Naive thymus-derived CD8-positive, alpha-beta T cell (primary cell): ENCODE measurements at regions not wholly inside any gene's neighbourhood (a gene's known extent, or its start where the extent isn't known, plus 50 kb on each side); places are given as distances from the start of the nearest gene placed in this dataset.
"Not testable (repeated sequence)": the region's sequence is repeated elsewhere in the genome, so short reads cannot be mapped to it uniquely, and the experiment has no call there.

Experiments
- ATAC-seq, 2 donors: fragments of 150-1000 bp; cut with Tn5 transposase in 1 of 2; sonication (Bioruptor Pico), chemical (Tn5 transposase) in 1 of 2; 1 replicate in 1 of 2; 2 replicates in 1 of 2; pipeline ENCODE4 v1.10.0; 2021; ENCODE audit warnings: mild to moderate bottlenecking in 2 of 2, moderate library complexity in 2 of 2
- POLR2A ChIA-PET: fragments of 350-600 bp; sonication (Branson Sonifier 250); formaldehyde crosslinking; loops from one replicate; lab custom pipeline; 2021; ENCODE audit warnings: antibody characterized with exemption; lab: Charles Lee
- DNase-seq, 10 donors: peaks; one replicate each; pipeline versions ENCODE4 v3.0.0 to v3.0.0-alpha.2; 2020 to 2022
- H3K27ac Mint-ChIP-seq, 10 donors: one replicate each; pipeline ENCODE4 v1.8.0; 2020 to 2022; ENCODE audit warnings: mild to moderate bottlenecking in 10 of 10, mixed read lengths in 10 of 10, moderate library complexity in 4 of 10, inconsistent platforms in 1 of 10
- H3K27me3 Mint-ChIP-seq, 5 donors: one replicate each; pipeline ENCODE4 v1.8.0; 2021 to 2022; ENCODE audit warnings: mixed read lengths in 5 of 5
- H3K36me3 Mint-ChIP-seq, 3 donors: one replicate each; pipeline ENCODE4 v1.8.0; 2020 to 2022; ENCODE audit warnings: mixed read lengths in 3 of 3, mild to moderate bottlenecking in 2 of 3, inconsistent platforms in 1 of 3
- H3K4me1 Mint-ChIP-seq, 4 donors: one replicate each; pipeline ENCODE4 v1.8.0; 2021 to 2022; ENCODE audit warnings: mixed read lengths in 4 of 4
- H3K4me3 Mint-ChIP-seq, 10 donors: one replicate each; pipeline ENCODE4 v1.8.0; 2020 to 2022; ENCODE audit warnings: mild to moderate bottlenecking in 10 of 10, mixed read lengths in 10 of 10, moderate library complexity in 6 of 10, inconsistent platforms in 1 of 10
- H3K9me3 Mint-ChIP-seq, 9 donors: one replicate each; pipeline ENCODE4 v1.8.0; 2020 to 2022; ENCODE audit warnings: mixed read lengths in 9 of 9, mild to moderate bottlenecking in 3 of 9, inconsistent platforms in 1 of 9, moderate library complexity in 1 of 9

DNA sequence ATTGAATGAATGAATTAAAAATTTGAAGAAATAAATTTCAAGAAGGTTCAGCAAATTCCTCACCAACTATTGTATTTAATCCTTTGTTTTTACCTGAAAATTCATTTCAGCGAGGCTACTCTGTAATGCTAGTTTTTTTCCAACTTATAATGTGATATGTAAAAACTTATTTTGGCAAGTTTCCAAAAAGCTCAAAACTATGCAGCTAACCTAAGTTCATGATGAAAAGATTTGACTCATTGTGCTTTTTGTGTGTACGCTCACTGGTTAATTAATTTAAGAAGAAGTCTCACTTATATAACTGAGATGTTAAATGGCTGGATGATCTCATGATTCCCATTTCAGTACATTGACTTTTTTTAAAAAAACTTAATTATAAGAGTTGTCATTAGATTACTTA, 196.0 kb upstream of the SAMSN1 start:
- H3K27me3 Mint-ChIP-seq = peaks cover 0 to 9% (median 4%) of the 10 kb centered on the region in 5 donors
- H3K27ac Mint-ChIP-seq = no peak overlapping the region
- no peak for DNase-seq
- H3K36me3 Mint-ChIP-seq = peaks cover 0 to 5% (median 3%) of the 10 kb centered on the region in 3 donors
- ATAC-seq = no peak
- peaks cover 0 to 10% (median 0%) of the 10 kb centered on the region in 9 donors for H3K9me3 Mint-ChIP-seq
- H3K4me3 Mint-ChIP-seq = no peak overlapping the region
- POLR2A ChIA-PET = no interaction called here
- peaks cover 0 to 6% (median 2%) of the 10 kb centered on the region in 4 donors for H3K4me1 Mint-ChIP-seq

DNA sequence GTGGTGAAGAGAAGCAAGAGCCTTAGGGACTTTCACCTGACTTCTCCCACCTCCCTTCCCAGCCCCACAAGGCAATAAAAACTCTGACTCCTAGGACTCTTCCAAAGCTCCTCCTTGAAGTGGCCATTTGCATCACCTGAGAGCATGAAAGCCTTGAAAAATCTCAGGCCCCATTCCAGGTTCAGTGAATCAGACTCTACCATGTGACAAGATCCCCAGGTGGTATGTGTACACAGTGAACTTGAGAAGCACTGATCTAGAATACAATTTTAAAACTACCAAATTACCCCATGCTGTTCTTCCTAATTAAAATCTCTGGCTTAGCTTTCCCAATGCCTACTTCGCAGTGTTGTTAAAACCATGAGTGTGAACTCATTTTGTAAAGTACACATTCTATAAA, 195.1 kb upstream of the SAMSN1 start:
- H3K9me3 Mint-ChIP-seq = peaks cover 0 to 10% (median 0%) of the 10 kb centered on the region in 9 donors
- H3K4me1 Mint-ChIP-seq = peaks cover 0 to 6% (median 2%) of the 10 kb centered on the region in 4 donors
- POLR2A ChIA-PET = no interaction called here
- H3K27me3 Mint-ChIP-seq = peaks cover 0 to 9% (median 4%) of the 10 kb centered on the region in 5 donors
- no peak for ATAC-seq
- H3K27ac Mint-ChIP-seq = no peak overlapping the region
- peaks cover 0 to 5% (median 3%) of the 10 kb centered on the region in 3 donors for H3K36me3 Mint-ChIP-seq
- no peak for DNase-seq
- no peak overlapping the region for H3K4me3 Mint-ChIP-seq

DNA sequence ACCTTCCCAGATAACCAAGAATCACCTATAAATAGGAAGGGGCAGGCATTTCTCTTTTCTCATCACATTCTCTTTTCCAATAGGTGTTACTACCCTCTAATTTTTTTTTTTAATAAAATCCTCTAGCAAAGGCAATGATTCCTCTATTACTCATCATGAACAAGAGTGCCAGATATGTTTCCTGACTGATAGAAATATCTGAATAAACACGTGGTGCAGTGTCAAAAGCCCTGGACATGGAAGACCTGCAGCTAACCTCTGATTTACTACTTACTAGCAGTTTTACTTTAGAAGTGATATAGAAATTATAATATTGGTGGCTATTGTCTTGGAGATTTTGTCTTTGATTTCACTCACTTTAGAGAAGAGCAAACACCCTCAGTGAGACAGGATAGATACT, 194.6 kb upstream of the SAMSN1 start:
- POLR2A ChIA-PET = no interaction called here
- ATAC-seq (no peak), DNase-seq (no peak)
- H3K4me3 Mint-ChIP-seq = no peak overlapping the region
- H3K27ac Mint-ChIP-seq = no peak overlapping the region
- peaks cover 0 to 5% (median 3%) of the 10 kb centered on the region in 3 donors for H3K36me3 Mint-ChIP-seq
- H3K27me3 Mint-ChIP-seq = peaks cover 0 to 9% (median 4%) of the 10 kb centered on the region in 5 donors
- H3K4me1 Mint-ChIP-seq = peaks cover 0 to 8% (median 2%) of the 10 kb centered on the region in 4 donors
- peaks cover 0 to 10% (median 0%) of the 10 kb centered on the region in 9 donors for H3K9me3 Mint-ChIP-seq

DNA sequence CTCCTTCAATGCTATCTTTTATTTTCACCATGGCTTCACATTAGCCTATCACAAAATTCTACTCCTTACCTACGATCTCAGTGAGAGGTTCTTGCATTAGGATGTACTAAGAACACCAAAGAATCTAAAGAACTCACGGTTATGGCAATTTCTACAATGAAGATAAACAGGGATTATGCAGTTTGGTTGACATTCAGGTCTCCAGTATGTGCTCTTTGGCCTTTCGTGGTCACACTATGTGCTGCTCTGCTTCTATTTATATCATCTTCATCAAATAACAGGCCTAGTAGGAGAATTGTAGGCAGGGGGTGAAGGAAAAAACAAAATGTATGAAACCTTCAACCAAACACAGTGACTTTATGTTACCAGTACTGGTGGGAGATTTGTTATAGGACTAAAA, 194.0 kb upstream of the SAMSN1 start:
- Mint-ChIP-seq H3K9me3 (peaks cover 0 to 10% (median 0%) of the 10 kb centered on the region in 9 donors), H3K27ac (no peak overlapping the region), H3K27me3 (peaks cover 0 to 9% (median 4%) of the 10 kb centered on the region in 5 donors), H3K4me3 (no peak overlapping the region), H3K36me3 (peaks cover 0 to 5% (median 3%) of the 10 kb centered on the region in 3 donors), H3K4me1 (peaks cover 0 to 8% (median 2%) of the 10 kb centered on the region in 4 donors)
- POLR2A ChIA-PET = no interaction called here
- DNase-seq = no peak
- ATAC-seq = no peak

DNA sequence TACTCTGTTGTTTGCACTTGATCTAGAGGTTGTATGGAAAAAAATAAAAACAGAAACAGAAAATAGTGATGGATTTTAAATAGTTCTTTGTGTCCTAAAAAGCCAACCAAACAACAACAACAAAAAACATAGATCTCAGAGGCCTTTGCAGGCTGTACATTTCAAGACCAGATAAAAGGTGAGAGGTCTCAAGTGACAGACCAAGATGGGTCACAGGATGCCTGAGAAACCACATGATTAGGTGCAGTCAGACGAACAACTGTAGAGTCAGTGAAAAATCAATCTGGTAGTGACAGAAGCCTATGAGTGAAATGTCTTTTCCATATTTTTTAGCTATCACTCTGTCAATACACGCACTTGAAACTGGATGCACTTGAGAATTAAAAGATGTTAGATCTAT, 193.5 kb upstream of the SAMSN1 start:
- DNase-seq (no peak), ATAC-seq (no peak)
- no peak overlapping the region for H3K4me3 Mint-ChIP-seq
- H3K9me3 Mint-ChIP-seq = peaks cover 0 to 10% (median 0%) of the 10 kb centered on the region in 9 donors
- H3K36me3 Mint-ChIP-seq = peaks cover 0 to 5% (median 3%) of the 10 kb centered on the region in 3 donors
- H3K4me1 Mint-ChIP-seq = peaks cover 0 to 8% (median 2%) of the 10 kb centered on the region in 4 donors
- POLR2A ChIA-PET = no interaction called here
- peaks cover 0 to 9% (median 4%) of the 10 kb centered on the region in 5 donors for H3K27me3 Mint-ChIP-seq
- H3K27ac Mint-ChIP-seq = no peak overlapping the region

DNA sequence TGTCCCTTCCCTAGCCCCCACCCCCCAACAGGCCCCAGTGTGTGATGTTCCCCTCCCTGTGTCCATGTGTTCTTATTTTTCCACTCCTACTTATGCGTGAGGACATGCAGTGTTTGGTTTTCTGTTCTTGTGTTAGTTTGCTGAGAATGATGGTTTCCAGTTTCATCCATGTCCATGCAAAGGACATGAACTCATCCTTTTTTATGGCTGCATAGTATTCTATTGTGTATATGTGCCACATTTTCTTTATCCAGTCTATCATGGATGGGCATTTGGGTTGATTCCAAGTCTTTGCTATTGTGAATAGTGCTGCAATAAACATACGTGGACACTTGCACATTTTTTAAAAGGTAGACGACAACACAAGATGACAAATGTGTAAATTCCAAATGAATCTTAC, 192.5 kb upstream of the SAMSN1 start:
- H3K4me3 Mint-ChIP-seq, H3K27ac Mint-ChIP-seq, ATAC-seq, DNase-seq, H3K9me3 Mint-ChIP-seq, H3K4me1 Mint-ChIP-seq, POLR2A ChIA-PET, H3K27me3 Mint-ChIP-seq, H3K36me3 Mint-ChIP-seq: not testable (repeated sequence)

DNA sequence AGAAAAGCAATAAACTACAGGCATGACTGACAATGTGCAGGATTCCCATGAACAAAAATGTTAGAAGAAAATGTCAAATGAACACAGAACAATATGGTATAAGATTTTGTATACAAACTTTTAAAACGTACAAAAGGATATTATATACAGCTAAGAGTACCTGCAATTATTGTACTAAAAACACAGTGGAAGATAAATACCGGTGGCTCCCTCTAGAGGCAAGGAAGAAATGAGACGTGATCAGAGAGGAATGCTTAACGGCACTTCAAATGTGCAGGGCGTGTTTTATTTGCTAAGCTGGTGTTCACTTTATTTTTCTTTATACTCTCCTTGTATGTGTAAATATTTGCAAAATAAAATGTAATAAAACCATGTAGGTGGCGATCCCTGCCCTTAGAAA, 191.8 kb upstream of the SAMSN1 start:
- no peaks in the 10 kb centered on the region for H3K9me3 Mint-ChIP-seq

DNA sequence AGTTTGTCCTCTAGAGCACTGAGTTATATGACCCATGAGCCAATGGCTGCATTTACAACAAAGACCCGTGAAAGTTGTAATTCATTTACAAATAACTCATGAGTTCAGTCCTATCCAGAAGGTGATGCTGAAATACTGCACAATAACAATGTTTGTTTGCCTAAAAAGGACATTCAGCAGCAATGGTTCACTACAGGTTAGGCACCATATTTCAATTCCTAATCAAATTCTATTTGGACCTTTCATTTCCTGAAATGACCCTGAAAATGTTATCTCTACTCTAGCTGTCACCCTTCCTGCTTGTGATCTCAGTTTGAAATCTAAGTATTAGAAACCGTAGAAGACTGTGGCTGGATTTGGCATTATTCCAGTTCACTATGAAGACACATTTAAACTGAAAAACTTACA, 191.2 kb upstream of the SAMSN1 start:
- Mint-ChIP-seq H3K4me3 (no peak overlapping the region), H3K4me1 (peaks cover 0 to 8% (median 1%) of the 10 kb centered on the region in 4 donors), H3K27ac (peak overlapping the region in 1 of 10 donors; percentile 20), H3K36me3 (no peaks in the 10 kb centered on the region), H3K27me3 (peaks cover 0 to 4% (median 0%) of the 10 kb centered on the region in 5 donors), H3K9me3 (no peaks in the 10 kb centered on the region)
- ATAC-seq = no peak
- POLR2A ChIA-PET = interaction anchor here (0.6 kb wide), 1 partner anchor 334 kb away, joined by 3 read pairs; no protein-coding TSS in a partner anchor
- no peak for DNase-seq

More for the DNA sequence above, 191.8 kb upstream of the SAMSN1 start:
- ATAC-seq = peak; percentile 89 to 93
- Mint-ChIP-seq H3K4me1 (peaks cover 0 to 8% (median 1%) of the 10 kb centered on the region in 4 donors), H3K4me3 (no peak overlapping the region), H3K27ac (no peak overlapping the region), H3K36me3 (no peaks in the 10 kb centered on the region), H3K27me3 (peaks cover 0 to 4% (median 0%) of the 10 kb centered on the region in 5 donors)
- POLR2A ChIA-PET = interaction anchor here (0.6 kb wide), 1 partner anchor 335 kb away, joined by 3 read pairs; no protein-coding TSS in a partner anchor
- DNase-seq = peak in 9 of 10 donors; percentile 2 to 78 (median 55)

DNA sequence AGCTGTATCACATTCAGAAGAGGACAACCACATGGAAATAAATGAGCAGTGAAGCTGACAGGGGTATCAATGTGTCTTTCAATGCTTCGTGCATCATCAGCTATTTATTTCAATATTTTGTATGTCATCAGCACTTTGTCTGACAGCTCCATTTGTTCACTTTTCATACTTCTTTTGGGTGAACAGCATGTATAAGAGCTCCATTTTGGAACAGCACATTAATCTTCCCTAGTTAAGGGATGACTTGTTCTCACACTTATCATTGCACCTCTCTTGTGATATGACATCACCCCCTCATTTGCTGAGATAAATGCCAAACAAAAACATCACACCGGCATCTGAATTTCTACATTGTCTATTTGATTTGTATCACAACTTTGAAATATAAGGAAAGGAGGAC, 190.6 kb upstream of the SAMSN1 start:
- no peaks in the 10 kb centered on the region for H3K9me3 Mint-ChIP-seq

DNA sequence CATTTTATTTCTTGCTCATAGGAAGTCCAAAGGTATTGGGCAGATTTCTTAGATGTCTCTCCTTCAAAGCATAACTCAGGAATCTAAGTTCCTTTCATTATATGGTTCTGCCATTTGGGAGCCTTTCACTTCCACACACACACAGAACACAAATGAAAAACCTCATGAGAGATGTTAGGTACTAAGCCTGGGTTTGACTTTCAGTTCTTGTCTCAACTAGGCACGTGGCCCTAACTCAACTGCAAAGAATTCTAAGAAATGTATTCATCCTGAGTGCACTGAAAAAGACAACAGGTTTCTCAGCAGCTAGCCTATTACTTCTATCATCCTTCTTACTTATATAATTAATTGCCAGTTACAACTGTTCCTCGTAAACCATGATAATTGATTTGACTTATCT, 190.0 kb upstream of the SAMSN1 start:
- Mint-ChIP-seq H3K27me3 (peaks cover 0 to under 1% (median 0%) of the 10 kb centered on the region in 5 donors), H3K4me1 (peaks cover 0 to 8% (median 1%) of the 10 kb centered on the region in 4 donors), H3K27ac (peak overlapping the region in 1 of 10 donors; percentile 29), H3K4me3 (no peak overlapping the region), H3K36me3 (no peaks in the 10 kb centered on the region), H3K9me3 (no peaks in the 10 kb centered on the region)
- POLR2A ChIA-PET = no interaction called here
- no peak for ATAC-seq
- DNase-seq = no peak

More for the DNA sequence above, 190.6 kb upstream of the SAMSN1 start:
- Mint-ChIP-seq H3K36me3 (no peaks in the 10 kb centered on the region), H3K4me3 (no peak overlapping the region), H3K27ac (no peak overlapping the region), H3K27me3 (peaks cover 0 to 4% (median 0%) of the 10 kb centered on the region in 5 donors), H3K4me1 (peaks cover 0 to 8% (median 1%) of the 10 kb centered on the region in 4 donors)
- DNase-seq (no peak), ATAC-seq (no peak)
- POLR2A ChIA-PET = no interaction called here

DNA sequence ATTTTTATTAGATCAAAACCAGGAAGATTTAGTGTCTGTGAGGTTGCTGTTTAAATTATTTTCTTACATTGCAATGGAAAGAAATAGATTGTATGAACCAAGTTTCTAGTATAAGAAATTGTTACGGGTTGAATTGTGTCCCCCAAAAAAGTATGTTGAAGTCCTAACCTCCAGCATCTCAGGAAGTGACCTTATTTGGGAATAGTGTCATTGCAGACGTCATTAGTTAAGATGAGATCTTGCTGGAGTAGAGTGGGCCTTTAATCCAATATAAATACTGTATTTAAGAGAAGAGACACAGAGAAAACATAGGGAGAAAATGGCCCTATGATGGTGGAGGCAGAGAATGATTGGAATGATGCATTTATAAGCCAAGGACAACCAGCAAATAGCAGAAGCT, 188.7 kb upstream of the SAMSN1 start:
- no peak for DNase-seq
- H3K4me1 Mint-ChIP-seq = peaks cover 0 to 8% (median 1%) of the 10 kb centered on the region in 4 donors
- no peaks in the 10 kb centered on the region for H3K27me3 Mint-ChIP-seq
- no peaks in the 10 kb centered on the region for H3K36me3 Mint-ChIP-seq
- peak overlapping the region in 1 of 10 donors; percentile 7 for H3K27ac Mint-ChIP-seq
- POLR2A ChIA-PET = no interaction called here
- no peak for ATAC-seq
- H3K4me3 Mint-ChIP-seq = no peak overlapping the region
- H3K9me3 Mint-ChIP-seq = no peaks in the 10 kb centered on the region

DNA sequence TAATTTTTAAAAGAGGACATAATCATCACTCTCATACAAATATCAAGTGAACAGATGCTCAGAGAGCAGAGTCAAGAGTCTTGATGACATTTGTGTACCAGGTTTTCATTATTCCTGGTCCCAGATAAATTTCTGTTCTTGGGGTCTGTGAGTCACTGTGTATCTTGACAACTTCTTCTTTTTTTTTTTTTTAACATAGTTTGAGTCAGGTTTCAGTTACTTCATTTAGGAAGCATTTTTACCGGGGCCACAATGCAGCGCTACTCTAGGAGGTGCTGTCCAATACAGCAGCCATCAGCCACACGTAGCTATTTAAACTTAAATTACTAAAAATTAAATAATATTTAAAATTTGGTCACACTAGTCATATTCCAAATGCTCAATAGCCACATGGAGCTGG, 188.1 kb upstream of the SAMSN1 start:
- ATAC-seq = no peak
- H3K27me3 Mint-ChIP-seq = no peaks in the 10 kb centered on the region
- POLR2A ChIA-PET = no interaction called here

DNA sequence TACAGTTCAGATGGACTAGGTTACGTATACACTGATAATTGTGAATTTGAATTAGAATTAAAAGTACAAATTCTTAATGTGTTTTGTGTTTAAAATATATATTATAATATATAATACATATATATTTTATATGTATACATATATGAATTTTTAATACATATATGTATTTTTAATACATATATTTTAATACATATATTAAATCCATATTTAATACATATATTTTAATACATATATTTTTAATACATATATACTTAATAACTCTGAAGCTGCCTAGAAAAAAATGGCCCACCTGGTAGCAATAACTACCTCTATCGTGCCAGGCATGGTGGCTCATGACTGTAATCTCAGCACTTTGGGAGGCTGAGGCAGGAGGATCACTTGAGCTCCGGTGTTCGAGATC, 179.1 kb upstream of the SAMSN1 start:
- no peak overlapping the region for H3K4me3 Mint-ChIP-seq
- no peaks in the 10 kb centered on the region for H3K4me1 Mint-ChIP-seq
- ATAC-seq = no peak
- H3K27ac Mint-ChIP-seq = no peak overlapping the region
- POLR2A ChIA-PET = no interaction called here
- no peaks in the 10 kb centered on the region for H3K27me3 Mint-ChIP-seq
- H3K9me3 Mint-ChIP-seq = no peaks in the 10 kb centered on the region
- no peaks in the 10 kb centered on the region for H3K36me3 Mint-ChIP-seq
- no peak for DNase-seq

More for the DNA sequence above, 188.1 kb upstream of the SAMSN1 start:
- Mint-ChIP-seq H3K4me3 (no peak overlapping the region), H3K9me3 (no peaks in the 10 kb centered on the region), H3K27ac (no peak overlapping the region), H3K36me3 (no peaks in the 10 kb centered on the region), H3K4me1 (peaks cover 0 to 8% (median 1%) of the 10 kb centered on the region in 4 donors)
- no peak for DNase-seq
